HT-29 (cell line): ENCODE measurements at regions not wholly inside any gene's neighbourhood (a gene's known extent, or its start where the extent isn't known, plus 50 kb on each side); places are given as distances from the start of the nearest gene placed in this dataset. TPM values are rescaled to one million over a fixed set of nuclear protein-coding genes. Genes with fewer than 3 reads are reported as not detected.

ENCODE experiments used
- DNase-seq: peaks from one replicate; pipeline ENCODE4 v3.0.0-alpha.2; 2015; ENCODE audit warnings: low spot score
- small RNA-seq: library from RNA; depleted of rRNA; stranded (forward); fragments of <200 nt; gene quantifications from one replicate; pipeline ENCODE3, GENCODE V24; 2014

DNA sequence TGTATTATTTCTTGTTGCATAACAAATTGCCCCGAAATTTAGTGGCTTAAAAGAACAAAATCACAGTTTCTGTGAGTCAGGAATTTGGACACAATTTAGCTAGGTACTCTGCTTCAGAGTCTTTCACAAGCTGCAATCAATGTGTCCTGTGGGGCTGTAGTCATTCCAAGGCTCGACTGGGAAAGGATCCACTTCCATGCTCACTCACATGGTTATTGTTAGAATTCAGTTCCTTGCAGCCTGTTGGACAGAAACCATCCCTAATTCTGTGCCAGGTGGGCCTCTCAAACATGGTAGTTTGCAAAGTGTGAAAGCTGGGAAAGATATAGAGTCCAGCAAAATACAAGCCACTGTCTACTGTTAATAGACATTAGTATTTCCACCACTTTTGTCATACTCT, 59.7 kb upstream of the ARID2 start:
- DNase-seq, result no peak

DNA sequence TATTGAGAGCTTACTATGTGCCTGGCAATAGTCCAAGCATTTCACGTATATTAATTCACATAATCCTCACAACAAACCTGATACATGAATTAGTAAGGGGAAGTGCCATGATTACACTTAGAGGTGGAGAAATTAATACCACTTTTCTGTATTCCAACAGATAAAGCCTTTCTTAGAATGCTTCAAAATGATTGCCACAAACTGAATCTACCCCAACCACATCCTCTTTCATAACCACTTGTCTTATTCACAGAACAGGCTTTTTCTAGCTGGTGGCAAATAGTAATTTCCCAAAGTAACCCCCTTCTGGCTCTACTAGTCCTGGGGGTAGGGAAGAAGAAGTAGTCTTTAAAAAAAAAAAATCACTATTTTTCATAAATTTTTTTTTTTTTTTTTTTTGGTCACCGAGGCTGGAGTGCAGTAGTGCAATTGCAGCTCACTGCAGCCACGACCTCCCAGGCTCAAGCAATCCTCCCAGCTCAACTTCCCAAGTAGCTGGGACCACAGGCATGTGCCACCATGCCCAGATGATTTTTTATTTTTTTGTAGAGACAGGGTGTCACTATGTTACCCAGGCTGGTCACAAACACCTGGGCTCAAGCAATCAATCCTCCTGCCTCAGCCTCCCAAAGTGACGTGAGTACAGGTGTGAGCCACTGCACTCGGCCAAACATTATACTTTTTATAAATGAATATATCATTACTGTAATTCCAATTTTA, 59.0 kb upstream of the ARID2 start:
- no peak for DNase-seq

- DNase-seq, result no peak
Observed at GRCh38 chr12:45671254-45671653, 58.3 kb upstream of the ARID2 start.

GRCh38 chr12:45674181-45674977, 55.1 kb upstream of the ARID2 start:
- DNase-seq, result peak; percentile 12

- no peak for DNase-seq
Observed at GRCh38 chr12:45675534-45675933, 54.0 kb upstream of the ARID2 start.

Small RNA genes lying in the stretch of these regions (small RNA-seq; reads per million reads assigned to genes)
- gene RF00026, result not detected
